CD4-positive, alpha-beta T cell treated with Interleukin-15 for 1 hour (primary cell): ENCODE measurements at regions not wholly inside any gene's neighbourhood (a gene's known extent, or its start where the extent isn't known, plus 50 kb on each side); places are given as distances from the start of the nearest gene placed in this dataset.

Experiments
- DNase-seq: peaks from one replicate; pipeline ENCODE4 v3.0.0-alpha.2; 2020

- DNase-seq = no peak
Observed at GRCh38 chr4:12791536-12791935, 692.6 kb downstream of the RAB28 start.

GRCh38 chr4:12787261-12787660 lies 696.9 kb downstream of the RAB28 start:
- no peak for DNase-seq

GRCh38 chr4:12778706-12779105 lies 705.4 kb downstream of the RAB28 start:
- DNase-seq = no peak

GRCh38 chr4:12778191-12778590 lies 705.9 kb downstream of the RAB28 start:
- no peak for DNase-seq

- no peak for DNase-seq
Observed at GRCh38 chr4:12770351-12770750, 713.8 kb downstream of the RAB28 start.

- DNase-seq = no peak
Observed at GRCh38 chr4:12761694-12762093, 722.4 kb downstream of the RAB28 start.

- DNase-seq = no peak
Observed at GRCh38 chr4:12747154-12747553, 737.0 kb downstream of the RAB28 start.

- no peak for DNase-seq
Observed at GRCh38 chr4:12746221-12746620, 737.9 kb downstream of the RAB28 start.

GRCh38 chr4:12734586-12734985 lies 749.6 kb downstream of the RAB28 start:
- DNase-seq = no peak

GRCh38 chr4:12729384-12729783 lies 754.8 kb downstream of the RAB28 start:
- no peak for DNase-seq

GRCh38 chr4:12724510-12724909 lies 759.6 kb downstream of the RAB28 start:
- no peak for DNase-seq

- DNase-seq = no peak
Observed at GRCh38 chr4:12723849-12724447, 760.2 kb downstream of the RAB28 start.

- no peak for DNase-seq
Observed at GRCh38 chr4:12716896-12717295, 767.2 kb downstream of the RAB28 start.

GRCh38 chr4:12712648-12713339 lies 771.3 kb downstream of the RAB28 start:
- no peak for DNase-seq

GRCh38 chr4:12707381-12708175 lies 776.6 kb downstream of the RAB28 start:
- DNase-seq = no peak

GRCh38 chr4:12703036-12703435 lies 781.1 kb downstream of the RAB28 start:
- DNase-seq = no peak

GRCh38 chr4:12701384-12701783 lies 782.8 kb downstream of the RAB28 start:
- DNase-seq = no peak

- DNase-seq = no peak
Observed at GRCh38 chr4:12697970-12698369, 786.2 kb downstream of the RAB28 start.

- no peak for DNase-seq
Observed at GRCh38 chr4:12692815-12693214, 791.3 kb downstream of the RAB28 start.

- DNase-seq = no peak
Observed at GRCh38 chr4:12691168-12691567, 793.0 kb downstream of the RAB28 start.

- no peak for DNase-seq
Observed at GRCh38 chr4:12689457-12689856, 794.7 kb downstream of the RAB28 start.

- no peak for DNase-seq
Observed at GRCh38 chr4:12679217-12679616, 804.9 kb downstream of the RAB28 start.

- DNase-seq = no peak
Observed at GRCh38 chr4:12674184-12674583, 810.0 kb downstream of the RAB28 start.

- no peak for DNase-seq
Observed at GRCh38 chr4:12672303-12672702, 811.8 kb downstream of the RAB28 start.
